GDM1 (cell line): ENCODE measurements at regions not wholly inside any gene's neighbourhood (a gene's known extent, or its start where the extent isn't known, plus 50 kb on each side); places are given as distances from the start of the nearest gene placed in this dataset.

Experiments
- DNase-seq: peaks from one replicate; lab custom pipeline; 2025; lab: John Stamatoyannopoulos, UW

GRCh38 chr1:193562121-193562520, 375.7 kb upstream of the B3GALT2 start:
- DNase-seq, result no peak

- DNase-seq, result peak; percentile 22
These were observed 372.1 kb upstream of the B3GALT2 start for GRCh38 chr1:193558491-193559028.

GRCh38 chr1:193555662-193556441, 369.4 kb upstream of the B3GALT2 start:
- DNase-seq, result no peak

- DNase-seq, result no peak
These were observed 367.2 kb upstream of the B3GALT2 start for GRCh38 chr1:193553564-193553963.

GRCh38 chr1:193552274-193552673, 365.9 kb upstream of the B3GALT2 start:
- no peak for DNase-seq

- DNase-seq, result no peak
These were observed 362.7 kb upstream of the B3GALT2 start for GRCh38 chr1:193549081-193549480.

GRCh38 chr1:193545171-193545570, 358.8 kb upstream of the B3GALT2 start:
- DNase-seq, result no peak

- DNase-seq, result no peak
These were observed 356.8 kb upstream of the B3GALT2 start for GRCh38 chr1:193543259-193543658.

GRCh38 chr1:193542690-193543089, 356.3 kb upstream of the B3GALT2 start:
- no peak for DNase-seq

- DNase-seq, result no peak
These were observed 354.1 kb upstream of the B3GALT2 start for GRCh38 chr1:193540511-193540910.

- DNase-seq, result no peak
These were observed 353.5 kb upstream of the B3GALT2 start for GRCh38 chr1:193539731-193540459.

- DNase-seq, result no peak
These were observed 352.3 kb upstream of the B3GALT2 start for GRCh38 chr1:193538680-193539079.

- no peak for DNase-seq
These were observed 351.6 kb upstream of the B3GALT2 start for GRCh38 chr1:193538003-193538354.

GRCh38 chr1:193537266-193538002, 351.0 kb upstream of the B3GALT2 start:
- DNase-seq, result no peak

- no peak for DNase-seq
These were observed 347.4 kb upstream of the B3GALT2 start for GRCh38 chr1:193533853-193534252.

- no peak for DNase-seq
These were observed 339.7 kb upstream of the B3GALT2 start for GRCh38 chr1:193525917-193526710.

GRCh38 chr1:193525411-193525810, 339.0 kb upstream of the B3GALT2 start:
- DNase-seq, result no peak

GRCh38 chr1:193524616-193525015, 338.2 kb upstream of the B3GALT2 start:
- DNase-seq, result no peak

GRCh38 chr1:193524021-193524420, 337.6 kb upstream of the B3GALT2 start:
- no peak for DNase-seq

GRCh38 chr1:193520472-193520871, 334.1 kb upstream of the B3GALT2 start:
- DNase-seq, result no peak

- DNase-seq, result no peak
These were observed 333.5 kb upstream of the B3GALT2 start for GRCh38 chr1:193519922-193520321.
